ENCODE measurements at regions not wholly inside any gene's neighbourhood (a gene's known extent, or its start where the extent isn't known, plus 50 kb on each side); places are given as distances from the start of the nearest gene placed in this dataset.

DNA sequence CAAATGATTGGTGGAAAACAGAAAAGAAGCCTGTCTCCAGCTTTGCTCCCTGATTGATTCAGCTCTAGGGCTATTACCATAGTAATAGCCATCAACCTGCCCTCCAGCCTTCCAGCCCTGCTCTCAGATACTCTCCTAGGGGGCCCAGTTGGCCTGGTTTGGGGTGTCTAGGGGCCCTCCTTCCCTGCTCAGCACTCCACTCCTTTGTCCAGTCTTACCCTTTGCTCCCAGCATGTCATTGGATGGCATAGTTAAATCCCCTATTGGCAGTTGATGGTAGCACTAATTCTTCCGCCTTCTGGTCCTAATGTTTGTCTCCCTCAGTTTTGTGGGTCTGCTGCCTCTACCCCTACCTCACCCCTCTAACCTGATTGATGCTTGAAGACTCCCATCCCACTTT is 175.4 kb upstream of the PELI2 start:
- no peak for DNase-seq

DNA sequence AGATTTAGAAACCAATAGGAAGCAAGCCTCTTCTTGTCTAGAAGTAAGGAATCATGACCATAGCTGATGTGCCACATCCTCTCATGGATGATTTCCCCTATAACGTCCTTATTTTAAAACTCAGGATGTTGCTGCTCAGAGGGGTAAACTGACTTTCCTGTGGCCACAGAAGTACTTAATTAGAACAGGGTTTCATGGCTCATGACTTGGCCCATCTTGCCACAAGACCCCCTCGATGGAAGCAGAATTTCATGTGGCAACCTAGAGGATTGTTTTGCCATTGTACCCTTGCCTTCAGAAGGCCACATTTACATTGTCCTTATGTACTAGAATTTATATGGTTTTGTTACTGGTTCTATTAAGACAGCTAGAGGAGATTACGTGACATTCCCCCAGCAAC is 173.5 kb upstream of the PELI2 start:
- no peak for DNase-seq

DNA sequence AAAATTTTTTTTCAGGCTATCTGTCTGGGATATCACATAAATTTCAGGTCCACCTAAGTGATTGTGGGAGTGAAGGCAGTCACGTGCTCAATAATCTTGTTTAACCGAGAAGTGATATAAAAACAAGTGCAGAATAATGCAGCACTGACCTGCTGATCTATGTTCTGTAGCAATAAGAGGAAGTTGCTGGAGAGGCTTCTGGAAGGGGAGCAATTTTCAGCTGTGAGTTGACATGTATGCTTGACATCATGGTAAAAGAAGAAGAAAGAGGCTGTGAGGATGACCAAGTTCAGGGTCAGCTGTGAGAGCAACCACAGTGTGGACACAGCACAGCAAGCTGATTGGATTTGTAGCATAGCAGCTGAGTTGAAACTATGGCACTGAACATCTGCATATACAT is 172.0 kb upstream of the PELI2 start:
- no peak for DNase-seq

DNA sequence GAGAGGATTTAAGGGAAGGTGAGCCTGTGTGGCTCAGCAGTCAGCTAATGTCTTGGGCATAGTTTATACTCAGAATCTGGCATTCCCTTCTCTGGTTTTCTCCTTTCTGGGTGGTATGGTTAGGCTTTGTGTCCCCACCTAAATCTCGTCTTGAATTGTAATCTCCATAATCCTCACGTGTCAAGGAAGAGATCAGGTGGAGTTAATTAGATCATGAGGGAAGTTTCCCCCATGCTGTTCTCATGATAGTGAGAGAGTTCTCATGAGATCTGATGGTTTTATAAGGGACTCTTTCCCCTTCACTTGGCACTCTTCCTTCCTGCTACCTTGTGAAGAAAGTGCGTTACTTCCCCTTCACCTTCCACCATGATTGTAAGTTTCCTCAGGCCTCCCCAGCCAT is 169.8 kb upstream of the PELI2 start:
- no peak for DNase-seq

DNA sequence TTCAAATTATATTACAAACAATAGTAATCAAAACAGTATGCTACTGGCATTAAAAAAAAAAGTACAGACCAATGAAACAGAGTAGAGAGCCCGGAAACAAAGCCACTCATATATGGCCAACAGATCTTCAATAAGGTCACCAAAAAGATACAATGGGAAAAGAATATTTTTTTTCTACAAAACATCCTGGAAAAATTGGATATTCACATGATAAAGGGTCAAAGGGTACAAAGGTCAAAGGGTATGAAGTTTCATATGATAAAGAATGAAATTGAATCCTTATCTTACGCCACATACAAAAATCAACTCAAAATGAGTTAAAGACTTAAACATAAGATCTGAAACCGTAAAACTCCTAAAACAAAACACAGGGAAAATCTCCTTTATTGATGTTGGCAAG is 168.5 kb upstream of the PELI2 start:
- no peak for DNase-seq

DNA sequence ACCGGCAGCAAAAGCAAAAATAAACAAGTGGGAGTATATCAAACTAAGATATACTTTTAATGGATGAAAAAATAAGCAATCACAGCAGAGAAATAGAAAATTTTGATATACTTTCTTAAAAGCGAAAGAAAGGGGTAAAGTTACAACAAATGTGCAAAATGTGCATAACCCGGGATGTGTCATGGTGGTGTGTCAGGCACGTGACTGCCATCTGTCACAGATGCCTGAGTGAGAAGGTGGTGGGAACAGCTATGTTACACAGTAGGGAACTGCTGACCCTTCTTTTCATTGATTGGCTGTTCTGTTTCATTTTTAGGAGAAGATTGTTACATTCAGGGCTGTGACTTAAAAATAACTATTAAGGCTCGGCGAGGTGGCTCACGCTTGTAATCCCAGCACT is 168.1 kb upstream of the PELI2 start:
- no peak for DNase-seq

DNA sequence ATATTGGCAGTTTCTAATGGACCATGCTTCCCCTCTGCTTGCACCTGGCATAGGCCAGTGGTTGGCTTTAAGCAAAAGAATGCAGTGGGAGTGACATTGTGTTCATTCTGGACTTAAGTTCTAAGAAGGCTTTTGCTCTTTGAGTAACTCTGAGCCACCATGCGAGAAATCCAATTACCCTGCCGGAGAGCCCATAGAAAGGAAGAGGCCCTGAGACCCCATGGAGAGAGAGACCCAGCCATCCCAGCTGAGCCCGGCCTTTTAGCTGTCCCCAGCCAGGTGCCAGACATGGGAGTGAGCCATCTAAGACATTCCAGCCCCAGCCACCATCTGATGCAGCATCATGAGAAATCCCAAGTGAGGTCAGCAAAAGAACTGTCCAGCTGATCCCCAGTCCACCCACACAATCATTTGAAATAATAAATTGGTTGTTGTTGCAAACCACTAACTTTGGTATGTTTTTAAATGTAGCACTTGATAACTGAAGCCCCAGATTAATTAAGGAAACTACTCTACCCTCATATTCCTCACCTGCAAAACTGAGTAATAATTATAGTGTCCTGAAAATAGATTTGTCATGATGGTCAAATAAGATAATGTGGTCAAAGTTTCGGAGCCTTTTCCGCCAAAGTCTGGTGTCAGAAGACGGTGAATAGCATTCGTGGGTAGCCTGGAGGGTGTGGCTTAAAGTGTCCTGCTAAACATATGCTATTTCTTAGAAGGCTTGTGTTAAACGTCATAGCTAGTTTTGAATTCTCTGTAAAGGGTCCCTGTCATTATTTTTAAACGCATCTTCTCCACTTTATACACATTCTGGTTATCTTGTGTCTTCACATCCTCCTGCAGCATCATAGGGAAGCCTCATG is 166.6 kb upstream of the PELI2 start:
- DNase-seq = no peak

DNA sequence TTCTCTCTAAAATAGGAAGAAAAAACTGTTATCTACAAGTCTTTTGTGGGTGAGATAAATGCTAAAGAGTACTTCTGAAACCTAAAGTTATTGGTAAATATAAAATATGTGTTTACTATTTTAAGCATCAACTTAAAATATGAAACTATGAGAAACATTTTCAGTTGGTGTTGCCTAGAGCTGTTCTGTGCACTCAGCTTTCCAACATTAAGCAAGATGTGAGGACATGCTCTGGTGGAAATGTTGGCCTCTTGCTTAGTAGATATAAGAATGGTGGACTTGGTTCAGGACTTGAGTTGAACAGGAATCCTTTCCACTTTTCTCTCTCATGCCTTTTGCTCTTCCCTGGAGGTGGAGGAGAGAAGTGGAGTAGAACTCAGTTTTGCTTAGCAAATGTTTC is 164.1 kb upstream of the PELI2 start:
- no peak for DNase-seq

DNA sequence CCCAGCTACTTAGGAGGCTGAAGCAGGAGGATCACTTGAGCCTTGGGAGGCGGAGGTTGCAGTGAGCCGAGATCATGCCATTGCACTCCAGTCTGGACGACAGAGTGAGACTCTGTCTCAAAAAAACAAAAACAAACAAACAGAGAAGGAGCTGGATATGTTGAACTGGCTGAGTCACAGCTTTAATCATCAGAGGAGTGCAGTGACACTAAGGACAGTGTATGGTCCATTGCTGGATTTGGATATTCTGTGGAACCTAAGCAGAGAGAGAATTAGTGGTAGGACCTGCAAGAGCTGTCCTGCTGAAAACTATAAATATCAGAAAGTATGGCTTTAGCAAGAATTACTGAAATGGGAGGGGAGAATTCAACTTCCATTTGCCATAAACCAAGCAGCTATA is 163.0 kb upstream of the PELI2 start:
- no peak for DNase-seq

DNA sequence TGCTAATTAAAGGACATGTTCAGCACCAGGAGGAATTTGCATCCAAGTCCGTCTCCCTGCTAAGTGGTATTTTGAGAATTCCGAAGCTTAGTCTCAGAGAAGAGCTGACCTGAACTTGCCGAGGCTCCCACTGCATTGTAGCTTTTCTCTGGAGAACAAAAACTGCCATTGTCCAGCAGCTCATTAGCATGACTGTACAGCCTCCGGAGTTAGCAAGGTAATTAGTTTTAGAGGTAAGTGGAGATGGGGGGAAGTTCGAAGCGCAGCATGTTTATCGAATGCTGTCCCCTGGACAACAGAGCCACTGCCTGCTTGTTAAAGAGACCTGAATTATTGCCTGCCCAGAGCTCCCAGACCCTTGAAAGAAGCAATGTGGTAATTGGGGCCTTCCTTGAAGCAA is 160.3 kb upstream of the PELI2 start:
- no peak for DNase-seq

DNA sequence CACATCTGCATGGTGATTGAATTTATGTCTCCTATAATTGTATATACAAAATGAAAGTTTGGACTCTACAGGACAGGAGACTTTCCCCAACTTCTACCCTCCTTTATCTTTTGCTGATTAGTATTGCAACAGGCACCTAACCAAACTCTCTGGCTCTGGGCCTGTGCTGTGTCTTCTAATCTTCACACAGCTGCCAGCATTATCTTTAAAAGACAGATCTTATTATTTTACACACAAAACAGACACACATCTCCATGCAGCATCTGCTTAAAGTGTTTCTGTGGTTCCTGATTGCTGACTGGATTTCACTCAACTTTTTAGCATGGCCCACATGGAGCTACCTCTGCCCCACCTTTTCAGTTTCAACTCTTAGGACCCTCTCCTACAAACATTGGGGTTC is 154.9 kb upstream of the PELI2 start:
- DNase-seq = no peak

DNA sequence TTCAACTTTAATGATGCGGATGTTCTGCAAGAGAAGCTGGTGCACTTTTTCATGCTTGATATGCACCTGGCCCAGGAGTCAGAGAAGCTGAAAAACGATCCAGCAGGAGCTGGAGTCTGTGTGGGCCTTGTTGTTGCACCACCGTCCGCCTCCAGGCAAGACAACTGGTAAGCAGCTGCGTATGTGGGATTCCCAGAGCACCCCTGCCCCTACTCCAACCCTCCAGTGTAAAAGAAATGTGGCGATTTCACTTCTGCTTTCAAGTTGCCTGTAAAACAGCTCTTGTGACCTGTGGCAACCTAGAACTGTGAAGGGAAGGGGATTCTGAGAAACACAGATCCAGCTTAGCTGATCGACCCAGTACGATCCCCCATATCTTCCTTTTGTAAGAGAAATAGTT is 154.1 kb upstream of the PELI2 start:
- no peak for DNase-seq

DNA sequence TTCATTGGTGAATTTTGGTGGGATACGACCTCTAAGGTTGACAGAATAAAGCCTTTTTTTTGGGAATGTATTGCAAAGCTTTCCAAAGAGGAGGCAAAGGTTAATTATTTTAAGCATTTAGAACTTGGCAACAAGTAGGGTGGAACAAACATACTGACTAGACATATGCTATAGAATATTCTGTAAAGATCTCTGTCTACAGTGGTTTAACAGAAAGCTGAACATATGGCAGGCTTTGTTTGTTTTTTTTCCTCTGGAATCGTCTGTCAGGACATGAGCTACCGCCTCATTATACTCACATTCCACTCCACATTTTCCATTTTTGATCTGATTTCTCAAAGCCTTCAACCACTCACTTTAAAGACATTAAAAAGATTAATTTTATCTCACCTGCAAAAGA is 153.4 kb upstream of the PELI2 start:
- DNase-seq = no peak

DNA sequence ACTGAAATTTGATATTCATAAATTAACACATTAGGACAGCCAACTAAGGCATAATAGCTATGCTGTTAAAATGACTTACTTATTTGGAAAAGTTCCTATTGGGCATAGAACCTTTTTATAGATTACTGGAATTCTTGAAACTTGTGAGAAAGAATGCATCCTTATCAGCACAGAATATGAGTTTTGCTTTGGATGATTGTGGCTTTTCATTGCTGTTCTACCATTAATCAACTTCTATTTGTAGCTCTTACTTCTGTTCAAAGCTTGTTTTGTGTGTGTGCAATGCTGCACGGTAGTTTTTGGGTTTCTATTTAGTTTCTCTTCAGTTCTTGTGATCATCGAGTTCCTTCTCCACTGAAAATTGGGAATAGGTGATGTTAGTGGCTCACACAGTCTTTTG is 152.4 kb upstream of the PELI2 start:
- no peak for DNase-seq

DNA sequence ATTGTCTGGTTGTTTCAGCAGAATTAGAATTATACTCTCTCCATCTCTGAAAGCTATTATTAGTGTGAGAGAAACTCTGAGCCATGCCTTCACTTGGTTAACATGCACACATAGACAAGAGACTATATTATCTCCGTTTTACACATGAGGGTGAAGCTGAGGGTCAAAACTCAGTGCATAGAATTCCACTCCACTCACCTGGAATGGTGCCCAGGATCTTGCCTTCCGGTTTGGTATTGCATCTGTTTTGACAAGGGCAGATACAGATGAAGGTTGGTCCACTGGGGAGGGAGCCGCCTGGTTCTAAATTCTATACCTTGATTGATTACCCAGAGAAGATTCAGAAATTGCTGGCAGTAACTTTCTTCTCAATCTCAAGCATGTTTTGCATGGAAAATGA is 149.5 kb upstream of the PELI2 start:
- no peak for DNase-seq

DNA sequence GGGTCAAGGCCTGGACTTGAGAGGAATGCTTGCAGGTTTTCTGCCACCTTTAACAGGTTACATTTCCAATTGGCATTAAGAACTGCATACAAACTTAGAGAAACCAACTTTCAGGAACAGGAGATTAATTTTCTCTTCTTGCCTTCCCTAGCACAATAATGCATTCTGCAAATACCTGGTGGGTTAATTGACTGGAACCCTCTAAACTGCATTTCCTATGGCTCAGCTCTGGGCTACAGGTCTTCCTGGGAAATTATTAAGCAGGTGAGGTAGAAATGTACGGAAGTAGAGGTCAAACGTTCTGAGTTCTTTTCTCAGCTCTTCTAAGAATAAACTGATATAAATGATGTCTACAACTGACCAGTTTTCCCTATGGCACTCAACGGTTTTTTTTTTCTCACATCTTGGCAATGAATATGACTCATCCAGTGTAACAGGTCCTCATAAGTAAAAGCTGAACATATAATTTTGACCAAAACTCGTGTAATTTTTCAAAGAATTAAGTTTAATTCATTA is 144.9 kb upstream of the PELI2 start:
- DNase-seq = no peak

DNA sequence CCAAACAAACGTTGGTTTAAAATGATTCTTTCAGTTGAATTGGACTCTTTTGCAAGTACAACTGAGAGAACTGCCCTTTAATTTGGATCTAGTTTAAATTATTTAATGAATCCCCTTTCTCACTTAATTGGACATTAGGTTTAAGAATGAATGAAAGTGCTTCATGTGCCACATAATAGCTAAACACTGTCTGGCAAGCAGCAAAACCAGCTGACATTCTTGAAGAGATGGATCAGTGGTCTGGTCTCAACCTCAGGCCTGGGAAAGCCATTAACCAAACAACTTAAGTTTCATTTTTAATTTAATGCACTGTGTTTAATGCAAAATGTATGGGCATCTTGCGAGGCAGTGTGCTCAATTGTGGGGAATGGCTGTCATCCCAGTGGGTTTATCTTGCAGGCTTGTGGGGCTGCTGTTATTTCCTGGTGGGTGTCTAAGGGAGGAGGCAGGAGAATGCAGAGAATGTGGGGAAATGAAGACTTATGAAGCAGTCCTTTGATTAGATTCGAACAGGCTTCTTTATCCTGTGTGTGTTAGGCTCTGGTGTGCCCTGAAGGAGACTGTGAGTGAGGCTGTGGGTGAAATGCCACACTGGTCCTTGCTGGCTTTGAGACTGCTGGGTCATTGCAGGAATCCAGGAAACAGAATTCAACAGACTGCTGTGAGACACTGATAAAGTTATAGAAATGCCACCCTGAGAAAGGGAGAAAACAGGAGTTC is 144.1 kb upstream of the PELI2 start:
- DNase-seq = no peak

DNA sequence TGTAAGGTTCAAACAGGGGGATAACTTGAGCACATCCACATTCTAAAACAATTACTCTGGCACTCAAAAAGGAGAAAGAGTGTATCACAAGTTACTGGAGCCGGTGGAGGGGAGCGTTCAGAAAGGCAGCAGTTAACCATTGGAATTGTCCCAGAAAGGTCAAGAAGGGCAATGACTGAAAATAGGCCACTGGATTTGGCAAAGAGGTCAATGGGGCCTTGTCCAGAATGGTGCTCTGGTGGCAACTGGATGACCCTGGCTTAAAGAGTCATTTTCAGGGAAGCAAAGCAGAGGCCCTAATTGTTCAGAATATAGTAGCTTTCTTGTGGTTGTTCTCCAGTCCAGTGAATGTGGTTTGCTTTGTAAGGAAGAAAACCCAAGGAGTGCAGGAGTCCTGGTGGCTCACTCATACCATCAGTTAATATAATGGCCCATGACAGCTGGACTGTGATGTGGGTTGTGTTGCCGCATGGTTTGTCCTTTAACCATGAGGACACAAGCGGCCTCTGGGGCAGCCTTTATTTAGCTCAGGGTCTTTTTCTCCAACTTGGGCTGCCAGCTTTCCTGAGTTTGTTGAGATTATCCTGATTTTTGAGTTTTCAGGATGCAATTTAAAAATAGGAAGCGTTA is 142.8 kb upstream of the PELI2 start:
- DNase-seq = no peak

DNA sequence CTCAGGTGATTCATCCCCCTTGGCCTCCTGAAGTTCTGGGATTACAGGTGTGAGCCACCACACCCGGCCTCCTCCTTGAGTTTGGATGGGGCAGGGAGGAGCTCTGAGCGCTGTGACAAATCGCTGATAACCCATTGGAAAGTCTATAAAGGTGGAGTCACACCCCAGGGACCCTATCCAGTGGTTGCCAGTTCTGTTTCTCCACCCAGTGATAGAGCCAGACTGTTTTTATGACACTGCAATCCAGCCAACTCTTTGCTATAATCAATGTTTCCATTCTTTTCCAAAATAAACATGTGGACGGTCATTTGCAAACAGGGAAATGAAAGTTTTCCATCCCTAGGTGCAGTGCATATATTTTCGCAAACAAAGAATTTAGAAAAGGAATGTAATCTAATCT is 142.0 kb upstream of the PELI2 start:
- DNase-seq = no peak

DNA sequence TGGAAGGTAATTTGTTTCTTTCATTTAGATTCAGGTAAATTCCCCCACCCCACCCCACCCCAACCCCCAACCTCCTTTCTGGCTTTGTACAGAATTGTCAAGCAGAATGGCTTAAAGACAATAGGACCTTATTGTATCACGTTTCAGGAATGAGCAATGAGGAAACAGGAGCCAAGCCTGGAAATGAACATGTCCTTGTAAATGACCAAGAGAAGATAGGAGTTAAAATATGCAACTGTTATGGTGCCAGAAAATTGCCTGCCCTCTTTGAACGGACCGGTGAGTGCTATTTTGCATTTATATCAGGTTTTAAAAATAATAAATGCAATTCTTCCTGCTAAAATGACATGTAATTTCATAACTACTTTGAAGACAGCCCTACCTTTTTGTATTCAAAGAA is 141.6 kb upstream of the PELI2 start:
- no peak for DNase-seq

DNA sequence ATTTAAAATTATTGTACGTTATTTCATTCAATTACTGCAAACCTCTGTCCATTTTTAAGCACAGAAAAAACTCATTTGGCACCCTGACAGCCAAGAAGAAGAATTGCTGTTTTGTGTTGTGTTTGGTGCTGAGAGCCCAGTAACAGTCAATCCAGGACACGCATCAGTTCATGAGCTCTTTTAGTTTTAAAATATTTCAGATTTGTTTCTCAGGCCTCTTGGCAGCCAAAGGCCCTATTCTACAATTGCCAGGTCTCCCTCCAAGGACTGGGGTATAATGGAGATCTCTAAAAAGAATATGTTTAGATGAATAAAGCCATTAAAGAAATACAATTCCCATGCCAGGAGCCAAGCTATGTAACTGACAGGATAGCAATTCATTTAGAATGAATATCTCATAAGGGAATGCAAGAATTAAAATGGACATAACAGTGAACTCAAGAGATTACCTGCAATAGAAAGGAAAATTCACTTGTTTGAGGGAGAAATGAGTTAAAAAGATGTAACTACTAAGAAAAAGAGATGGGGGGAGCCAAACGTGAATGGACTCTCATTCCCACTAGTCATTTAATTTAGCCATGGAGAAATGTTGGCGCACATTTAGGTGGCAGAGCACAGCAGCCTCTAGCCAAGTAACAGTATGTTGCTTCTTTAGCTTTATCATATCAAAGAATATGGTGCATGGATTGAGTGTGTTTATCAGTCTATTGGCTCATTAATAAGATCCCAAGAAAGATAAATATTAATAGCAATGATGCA is 140.6 kb upstream of the PELI2 start:
- no peak for DNase-seq

DNA sequence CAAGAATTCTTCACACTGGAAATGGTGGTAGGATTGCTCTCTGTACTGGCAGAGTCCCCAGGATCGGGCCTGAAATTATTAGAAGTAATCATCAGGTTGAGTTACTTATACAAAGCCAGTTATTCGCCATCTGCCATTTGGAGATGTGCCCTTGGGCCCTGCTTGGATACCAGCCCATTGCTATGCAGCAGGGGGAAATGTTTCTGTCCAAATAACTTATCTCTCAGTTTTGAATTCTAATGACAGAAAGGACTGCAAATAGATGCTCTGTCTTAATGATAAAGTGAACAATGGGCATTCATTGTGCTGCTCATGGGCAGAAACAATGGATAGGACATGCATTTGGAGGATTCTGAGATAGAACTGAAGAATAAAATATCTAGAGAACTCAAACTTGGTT is 139.1 kb upstream of the PELI2 start:
- DNase-seq = no peak

DNA sequence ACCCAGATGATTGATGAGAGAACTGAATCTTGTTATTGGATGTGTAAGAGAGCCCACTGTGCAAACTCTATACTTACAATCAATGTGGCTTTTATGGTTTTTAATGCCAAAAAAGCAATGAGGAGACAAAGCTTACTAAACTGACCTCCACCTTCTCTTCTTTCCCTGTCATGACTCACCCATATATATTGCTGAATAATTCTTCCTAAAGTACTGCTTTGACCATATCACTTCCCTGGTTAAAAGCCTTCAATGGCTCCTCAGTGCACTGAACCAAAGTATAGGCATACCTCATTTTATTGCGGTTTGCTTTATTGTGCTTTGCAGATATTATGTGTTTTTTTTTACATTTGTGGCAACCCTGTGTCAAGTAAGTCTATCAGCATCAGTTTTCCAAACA is 138.4 kb upstream of the PELI2 start:
- DNase-seq = no peak
